22Rv1 (cell line): ENCODE measurements at regions not wholly inside any gene's neighbourhood (a gene's known extent, or its start where the extent isn't known, plus 50 kb on each side); places are given as distances from the start of the nearest gene placed in this dataset.
"Not testable (repeated sequence)": the region's sequence is repeated elsewhere in the genome, so short reads cannot be mapped to it uniquely, and the experiment has no call there.

ENCODE experiments used
- H3K27ac ChIP-seq: fragments of 450-650 bp; 2 replicates; pipeline ENCODE4 v1.5.1; 2017
- ZFX ChIP-seq: fragments of 450-650 bp; IDR thresholded peaks from 2 replicates; pipeline ENCODE4 v1.6.1; 2017; ENCODE audit warnings: antibody characterized with exemption, borderline replicate concordance
- TF ChIP-seq, protein P1 (sequence below): fragments of 450-650 bp; IDR thresholded peaks from 2 replicates; pipeline ENCODE4 v1.5.1; 2017; ENCODE audit warnings: mild to moderate bottlenecking

DNA sequence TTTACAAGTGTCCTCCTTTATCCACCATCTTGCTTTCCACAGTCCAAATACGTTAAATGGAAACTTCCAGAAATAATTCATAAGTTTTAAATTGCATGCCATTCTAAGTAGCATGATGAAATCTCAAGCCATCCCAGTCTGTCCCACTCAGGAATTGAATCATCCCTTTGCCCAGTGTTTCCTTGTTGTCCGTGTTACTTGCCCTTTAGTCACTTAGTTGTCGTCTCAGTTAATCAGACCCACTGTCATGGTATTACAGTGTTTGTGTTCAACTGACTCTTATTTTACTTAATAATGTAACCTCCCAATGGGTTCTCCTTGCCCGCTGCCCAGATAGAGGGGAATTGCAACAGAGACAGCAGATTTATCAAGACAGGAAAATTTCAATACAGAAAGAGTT, 77.6 kb upstream of the NDN start:
- TF ChIP-seq ZFX, result no peak
- TF ChIP-seq, protein P1, sequence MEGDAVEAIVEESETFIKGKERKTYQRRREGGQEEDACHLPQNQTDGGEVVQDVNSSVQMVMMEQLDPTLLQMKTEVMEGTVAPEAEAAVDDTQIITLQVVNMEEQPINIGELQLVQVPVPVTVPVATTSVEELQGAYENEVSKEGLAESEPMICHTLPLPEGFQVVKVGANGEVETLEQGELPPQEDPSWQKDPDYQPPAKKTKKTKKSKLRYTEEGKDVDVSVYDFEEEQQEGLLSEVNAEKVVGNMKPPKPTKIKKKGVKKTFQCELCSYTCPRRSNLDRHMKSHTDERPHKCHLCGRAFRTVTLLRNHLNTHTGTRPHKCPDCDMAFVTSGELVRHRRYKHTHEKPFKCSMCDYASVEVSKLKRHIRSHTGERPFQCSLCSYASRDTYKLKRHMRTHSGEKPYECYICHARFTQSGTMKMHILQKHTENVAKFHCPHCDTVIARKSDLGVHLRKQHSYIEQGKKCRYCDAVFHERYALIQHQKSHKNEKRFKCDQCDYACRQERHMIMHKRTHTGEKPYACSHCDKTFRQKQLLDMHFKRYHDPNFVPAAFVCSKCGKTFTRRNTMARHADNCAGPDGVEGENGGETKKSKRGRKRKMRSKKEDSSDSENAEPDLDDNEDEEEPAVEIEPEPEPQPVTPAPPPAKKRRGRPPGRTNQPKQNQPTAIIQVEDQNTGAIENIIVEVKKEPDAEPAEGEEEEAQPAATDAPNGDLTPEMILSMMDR, result no peak
- H3K27ac ChIP-seq, result no peak overlapping the region

DNA sequence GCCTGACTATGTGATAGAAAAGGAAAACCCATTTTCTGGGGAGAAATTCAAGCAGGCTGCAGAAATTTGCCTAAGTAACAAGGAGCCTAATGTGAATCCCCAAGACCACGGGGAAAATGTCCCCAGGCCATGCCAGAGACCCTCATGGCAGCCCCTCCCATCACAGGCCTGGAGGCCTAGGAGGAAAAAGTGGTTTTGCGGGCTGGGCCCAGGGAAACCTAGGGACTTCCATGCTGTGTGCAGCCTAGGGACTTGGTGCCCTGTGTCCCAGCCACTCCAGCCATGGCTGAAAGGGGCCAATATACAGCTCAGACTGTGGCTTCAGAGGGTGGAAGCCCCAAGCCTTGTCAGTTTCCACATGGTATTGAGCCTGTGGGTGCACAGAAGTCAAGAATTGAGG, 79.7 kb upstream of the NDN start:
- H3K27ac ChIP-seq, result not testable (repeated sequence)

DNA sequence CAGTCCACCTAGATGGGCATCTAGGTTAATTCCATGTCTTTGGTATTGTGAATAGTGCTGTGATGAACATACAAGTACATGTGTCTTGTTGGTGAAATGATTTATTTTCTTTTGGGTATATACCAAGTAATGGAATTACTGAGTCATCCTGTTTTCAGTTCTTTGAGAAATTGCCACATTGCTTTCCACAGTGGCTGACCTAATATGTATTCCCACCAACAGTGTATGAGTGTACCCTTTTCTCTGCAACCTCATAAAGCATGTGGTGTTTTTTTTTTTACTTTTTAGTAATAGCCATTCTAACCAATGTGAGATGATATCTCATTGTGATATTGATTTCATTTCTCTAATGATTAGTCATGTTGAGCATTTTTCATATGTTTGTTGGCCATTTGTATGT, 86.0 kb upstream of the NDN start:
- H3K27ac ChIP-seq, result no peak overlapping the region
- no peak for TF ChIP-seq ZFX
- TF ChIP-seq, protein P1, result no peak

DNA sequence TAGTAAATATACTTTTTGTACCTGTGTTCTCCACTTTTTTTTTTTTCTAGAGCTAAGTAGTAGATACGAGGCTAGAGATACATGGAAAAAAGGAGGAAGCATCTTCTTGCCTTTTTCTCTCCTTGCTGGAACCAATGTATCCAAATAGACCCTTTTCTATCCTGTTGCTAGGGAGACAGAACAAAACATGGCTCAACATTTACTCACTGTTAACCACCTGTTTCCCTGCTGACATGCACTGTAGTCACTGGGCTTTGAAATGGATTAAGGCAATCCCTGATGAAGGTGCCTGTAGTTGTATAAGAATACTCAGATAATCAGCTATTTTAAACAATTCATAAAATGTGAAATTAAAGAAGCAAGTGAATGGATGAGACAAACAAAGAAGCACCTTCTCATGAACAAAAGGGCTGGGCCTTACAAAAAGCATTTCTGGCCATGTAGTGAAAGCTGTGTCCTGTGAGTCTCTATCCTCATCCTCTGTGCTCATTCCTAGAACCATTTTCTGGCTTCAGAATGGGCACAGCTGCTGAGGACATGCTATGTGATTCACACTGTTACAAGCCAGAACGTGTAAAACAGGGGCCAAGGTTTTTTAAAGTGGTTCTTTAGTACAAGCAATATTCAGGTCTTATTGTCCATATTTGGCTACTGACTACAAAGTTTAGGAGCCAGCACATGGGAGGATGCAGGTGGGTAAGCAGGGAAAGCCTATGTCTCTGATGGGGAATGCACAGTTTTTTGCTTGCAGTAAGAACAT, 100.4 kb upstream of the NDN start:
- H3K27ac ChIP-seq, result no peak overlapping the region
- TF ChIP-seq, protein P1, result no peak

DNA sequence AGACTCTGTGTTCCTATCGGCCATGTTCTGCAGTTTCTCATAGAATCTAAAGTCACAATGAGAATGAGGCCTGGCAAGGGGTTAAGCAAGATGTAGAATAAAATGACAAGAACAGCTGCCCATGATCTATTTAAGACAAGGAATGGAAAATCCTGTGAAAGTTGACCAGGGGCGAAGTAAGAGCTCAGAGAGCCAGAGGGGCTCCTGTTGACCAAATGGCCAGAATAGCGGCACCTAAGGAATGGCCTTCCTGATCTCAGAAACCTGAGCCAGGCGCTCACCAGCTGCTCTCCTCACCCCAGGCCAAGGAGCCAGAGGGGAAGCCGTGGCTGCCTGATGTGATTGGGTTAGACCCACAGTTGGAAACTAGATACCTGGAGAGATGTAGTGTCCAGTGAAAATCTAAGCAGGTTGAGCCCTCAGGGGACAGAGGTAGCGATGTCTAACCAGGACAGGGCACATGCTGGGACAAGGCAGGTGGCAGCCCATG, 106.1 kb upstream of the NDN start:
- no peak overlapping the region for H3K27ac ChIP-seq
- TF ChIP-seq ZFX, result no peak
- TF ChIP-seq, protein P1, result no peak

DNA sequence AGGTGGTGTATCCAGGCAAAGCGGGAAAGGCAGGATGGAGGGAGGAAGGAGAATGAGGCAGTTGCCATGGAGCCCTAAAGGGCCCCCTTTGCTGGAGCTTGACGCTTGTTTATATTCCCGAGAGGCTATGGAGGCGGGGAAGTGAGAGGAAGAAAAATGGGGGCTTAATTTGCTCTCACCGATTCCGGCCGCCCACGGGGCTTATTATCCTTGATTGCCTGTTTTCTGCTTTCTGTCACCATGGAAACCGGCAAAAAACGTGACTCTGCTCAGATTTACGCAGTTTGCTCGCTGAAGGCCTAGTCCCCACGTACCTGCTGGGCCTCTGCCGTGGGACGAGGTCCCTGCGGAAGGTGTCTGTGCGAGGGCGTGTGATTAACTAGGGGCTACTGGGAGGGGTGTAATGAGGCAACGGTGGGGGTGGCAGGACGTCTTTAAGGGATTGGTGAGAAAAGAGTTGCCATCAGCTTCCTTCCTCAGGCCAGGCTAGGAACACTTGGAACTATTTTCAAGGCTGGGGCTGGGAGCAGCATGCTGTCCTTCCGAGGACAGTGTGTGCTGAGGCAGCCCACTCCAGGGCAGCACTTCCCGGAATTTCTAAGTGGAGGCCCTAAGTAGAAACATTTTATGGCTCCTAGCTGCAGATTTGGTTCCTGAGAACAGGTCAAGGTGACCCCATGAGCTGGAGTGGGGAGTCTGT, 110.8 kb upstream of the NDN start:
- H3K27ac ChIP-seq, result no peak overlapping the region
- TF ChIP-seq, protein P1, result no peak
- no peak for TF ChIP-seq ZFX

DNA sequence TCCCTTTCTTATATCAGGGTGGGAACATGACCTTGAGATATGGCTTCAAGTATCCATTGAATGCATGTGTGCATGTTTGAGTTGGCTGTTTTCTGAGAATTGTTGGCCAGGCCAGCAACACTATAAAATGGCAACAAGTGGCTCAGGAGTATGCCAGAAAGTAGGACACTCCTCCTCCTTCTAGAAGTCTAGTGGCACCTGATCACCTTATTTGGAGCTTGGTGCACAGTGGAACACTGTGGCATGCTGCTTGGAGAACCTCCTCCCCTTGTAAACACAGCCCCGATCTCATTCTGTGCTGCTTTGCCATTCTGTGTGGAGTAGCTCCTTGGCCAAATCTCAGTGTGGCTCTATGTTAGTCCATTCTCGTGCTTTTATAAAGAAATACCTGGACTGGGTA, 114.8 kb upstream of the NDN start:
- TF ChIP-seq ZFX, result no peak
- TF ChIP-seq, protein P1, result no peak

DNA sequence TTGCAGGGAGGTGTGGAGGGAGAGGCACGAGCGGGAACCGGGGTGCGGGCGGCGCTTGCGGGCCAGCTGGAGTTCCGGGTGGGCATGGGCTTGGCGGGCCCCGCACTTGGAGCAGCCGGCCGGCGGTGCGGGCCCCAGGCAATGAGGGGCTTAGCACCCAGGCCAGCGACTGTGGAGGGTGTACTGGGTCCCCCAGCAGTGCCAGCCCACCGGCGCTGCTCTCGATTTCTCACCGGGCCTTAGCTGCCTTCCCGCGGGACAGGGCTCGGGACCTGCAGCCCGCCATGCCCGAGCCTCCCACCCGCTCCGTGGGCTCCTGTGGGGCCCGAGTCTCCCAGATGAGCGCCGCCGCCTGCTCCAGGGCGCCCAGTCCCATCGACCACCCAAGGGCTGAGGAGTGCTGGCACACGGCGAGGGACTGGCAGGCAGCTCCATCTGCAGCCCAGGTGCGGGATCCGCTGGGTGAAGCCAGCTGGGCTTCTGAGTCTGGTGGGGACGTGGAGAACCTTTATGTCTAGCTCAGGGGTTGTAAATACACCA, 115.9 kb upstream of the NDN start:
- H3K27ac ChIP-seq, result not testable (repeated sequence)

More for the DNA sequence above, 114.8 kb upstream of the NDN start:
- no peak overlapping the region for H3K27ac ChIP-seq
